ENCODE measurements at regions not wholly inside any gene's neighbourhood (a gene's known extent, or its start where the extent isn't known, plus 50 kb on each side); places are given as distances from the start of the nearest gene placed in this dataset.
"Not testable (repeated sequence)": the region's sequence is repeated elsewhere in the genome, so short reads cannot be mapped to it uniquely, and the experiment has no call there.

DNA sequence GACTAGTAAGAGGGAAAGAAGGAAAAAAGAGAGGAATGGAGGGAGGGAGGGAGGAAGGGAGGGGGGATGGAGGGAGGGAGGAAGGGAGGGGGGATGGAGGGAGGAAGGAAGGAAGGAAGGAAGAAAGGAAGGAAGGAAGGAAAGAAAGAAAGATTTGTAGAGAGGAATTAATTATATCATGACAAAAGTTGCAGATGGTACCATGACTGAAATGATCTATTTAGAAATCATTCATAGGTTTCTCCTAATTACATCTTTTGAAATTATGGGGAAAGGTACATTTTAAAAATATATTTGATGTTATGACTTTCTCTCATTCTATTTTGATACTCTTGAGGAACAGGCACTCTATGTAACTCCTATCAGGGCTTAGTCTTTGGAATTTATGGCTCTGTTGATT is 236.2 kb upstream of the BTG1 start:
- Histone ChIP-seq H3K9me3 (ENCODE audit: low read length) (no peaks in the 10 kb centered on the region), H3K9ac (ENCODE audit: low read length) (no peak overlapping the region), H3K27me3 (ENCODE audit: control insufficient read depth in 1 of 2, insufficient read depth in 2 of 2, low read length in 2 of 2) (no peaks in the 10 kb centered on the region), H3K36me3 (ENCODE audit: insufficient read depth, low read length) (no peaks in the 10 kb centered on the region), H3K27ac (ENCODE audit: low read depth, low read length) (no peak overlapping the region), H3K4me3 (ENCODE audit: low read depth in 1 of 2, low read length in 2 of 2) (no peak overlapping the region), H3K4me1 (ENCODE audit: insufficient read depth, low read length) (no peaks in the 10 kb centered on the region)

DNA sequence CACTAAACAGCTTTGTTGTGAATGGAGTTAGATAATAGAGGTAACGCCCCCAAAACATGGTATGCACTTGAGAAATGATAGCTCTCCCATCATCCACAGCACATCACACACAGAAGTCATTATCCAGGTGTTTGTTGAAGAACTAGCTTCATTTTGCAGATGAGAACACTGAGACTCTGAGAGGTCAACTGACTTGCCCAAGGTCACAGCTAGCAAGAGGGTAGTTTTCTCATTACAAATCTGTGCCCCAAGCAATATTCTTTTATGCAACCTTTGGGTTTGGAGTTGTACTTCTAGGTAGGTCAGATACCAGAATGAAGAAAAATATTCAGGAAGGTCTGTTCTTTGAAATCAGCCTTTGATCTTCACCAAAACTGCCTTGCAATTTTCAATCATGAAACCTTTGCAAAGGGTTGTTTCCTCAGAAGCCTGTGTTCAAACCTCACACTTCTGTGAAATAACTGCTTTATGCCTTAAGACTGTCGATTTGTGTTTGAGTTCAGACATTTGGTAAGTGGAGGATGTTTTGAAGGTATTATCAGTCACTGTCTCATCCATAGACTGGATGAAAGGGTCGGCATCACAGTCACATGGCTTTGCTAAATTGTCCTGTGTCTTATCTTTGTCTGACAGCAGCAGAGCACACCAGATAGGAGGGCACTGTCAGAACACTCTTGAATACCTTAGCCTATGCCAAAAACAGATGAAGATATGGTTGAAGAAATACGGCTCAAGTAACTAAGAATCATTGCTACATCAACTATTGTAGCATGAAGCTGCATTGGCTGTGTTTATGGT is 233.2 kb upstream of the BTG1 start:
- H3K27me3 ChIP-seq (ENCODE audit: control insufficient read depth in 1 of 2, insufficient read depth in 2 of 2, low read length in 2 of 2) = no peaks in the 10 kb centered on the region
- no peak overlapping the region for H3K27ac ChIP-seq (ENCODE audit: low read depth, low read length)
- H3K4me1 ChIP-seq (ENCODE audit: insufficient read depth, low read length) = no peaks in the 10 kb centered on the region
- H3K9me3 ChIP-seq (ENCODE audit: low read length) = no peaks in the 10 kb centered on the region
- H3K4me3 ChIP-seq (ENCODE audit: low read depth in 1 of 2, low read length in 2 of 2) = no peak overlapping the region
- no peaks in the 10 kb centered on the region for H3K36me3 ChIP-seq (ENCODE audit: insufficient read depth, low read length)
- no peak overlapping the region for H3K9ac ChIP-seq (ENCODE audit: low read length)

DNA sequence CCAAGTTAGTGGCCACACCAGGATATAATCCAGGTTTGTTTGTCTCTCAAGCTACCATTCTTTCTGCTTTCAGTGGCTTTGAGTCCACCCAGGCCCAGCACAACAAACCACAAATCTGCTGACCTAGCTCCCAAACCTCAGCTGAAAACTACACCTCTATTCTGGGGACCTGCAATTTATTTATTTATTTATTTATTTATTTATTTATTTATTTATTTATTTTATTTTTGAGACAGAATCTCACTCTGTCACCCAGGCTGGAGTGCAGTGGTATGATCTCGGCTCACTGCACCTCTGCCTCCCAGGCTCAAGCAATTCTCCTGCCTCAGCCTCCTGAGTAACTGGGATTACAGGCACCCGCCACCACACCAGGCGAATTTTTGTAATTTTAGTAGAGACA is 229.9 kb upstream of the BTG1 start:
- H3K4me1 ChIP-seq (ENCODE audit: insufficient read depth, low read length); H3K27me3 ChIP-seq (ENCODE audit: control insufficient read depth in 1 of 2, insufficient read depth in 2 of 2, low read length in 2 of 2); H3K36me3 ChIP-seq (ENCODE audit: insufficient read depth, low read length); H3K4me3 ChIP-seq (ENCODE audit: low read depth in 1 of 2, low read length in 2 of 2); H3K27ac ChIP-seq (ENCODE audit: low read depth, low read length); H3K9me3 ChIP-seq (ENCODE audit: low read length); H3K9ac ChIP-seq (ENCODE audit: low read length): not testable (repeated sequence)

DNA sequence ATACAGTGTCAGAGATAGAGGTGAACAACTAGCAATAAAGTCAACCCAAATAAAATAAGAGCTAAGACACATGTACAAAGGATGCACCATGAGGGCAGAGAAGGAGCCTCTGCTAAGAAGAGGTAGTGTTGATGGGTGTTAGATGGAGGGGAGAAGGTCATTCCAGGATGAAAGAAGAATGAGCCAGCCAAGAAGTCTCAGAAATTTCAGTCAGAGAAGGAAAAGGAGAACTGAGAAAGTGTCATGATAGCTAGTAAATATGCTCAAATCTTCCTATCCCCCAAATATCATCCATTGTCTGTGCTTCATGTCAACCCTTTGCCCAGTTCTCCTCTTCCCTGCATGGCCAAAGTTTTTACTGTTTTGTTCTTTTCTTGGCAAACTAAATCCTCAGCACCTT is 225.2 kb upstream of the BTG1 start:
- Histone ChIP-seq H3K9ac (ENCODE audit: low read length) (no peak overlapping the region), H3K4me3 (ENCODE audit: low read depth in 1 of 2, low read length in 2 of 2) (no peak overlapping the region), H3K4me1 (ENCODE audit: insufficient read depth, low read length) (no peaks in the 10 kb centered on the region), H3K27me3 (ENCODE audit: control insufficient read depth in 1 of 2, insufficient read depth in 2 of 2, low read length in 2 of 2) (no peaks in the 10 kb centered on the region), H3K36me3 (ENCODE audit: insufficient read depth, low read length) (no peaks in the 10 kb centered on the region), H3K9me3 (ENCODE audit: low read length) (no peaks in the 10 kb centered on the region), H3K27ac (ENCODE audit: low read depth, low read length) (no peak overlapping the region)

DNA sequence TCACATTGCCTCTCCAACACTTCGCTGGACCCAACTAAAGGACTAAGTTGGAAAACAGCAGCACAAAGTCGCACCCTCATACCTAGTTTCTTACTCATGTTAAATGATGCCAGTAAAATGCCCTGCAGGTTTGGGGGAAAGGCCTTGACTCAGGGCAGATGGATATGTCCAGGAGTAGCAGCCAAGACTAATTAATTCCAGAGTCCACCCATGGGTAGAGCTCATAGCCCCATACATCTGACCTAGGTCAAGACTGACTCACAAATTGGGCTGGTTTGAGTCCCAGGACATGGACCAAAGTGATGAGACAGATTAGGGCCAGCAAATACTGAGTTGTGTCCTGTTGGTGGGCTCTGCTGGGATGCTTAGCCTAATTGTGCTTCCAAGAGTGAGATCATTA is 224.0 kb upstream of the BTG1 start:
- Histone ChIP-seq H3K27me3 (ENCODE audit: control insufficient read depth in 1 of 2, insufficient read depth in 2 of 2, low read length in 2 of 2) (no peaks in the 10 kb centered on the region), H3K4me1 (ENCODE audit: insufficient read depth, low read length) (no peaks in the 10 kb centered on the region), H3K36me3 (ENCODE audit: insufficient read depth, low read length) (no peaks in the 10 kb centered on the region), H3K4me3 (ENCODE audit: low read depth in 1 of 2, low read length in 2 of 2) (no peak overlapping the region), H3K9me3 (ENCODE audit: low read length) (no peaks in the 10 kb centered on the region), H3K27ac (ENCODE audit: low read depth, low read length) (no peak overlapping the region), H3K9ac (ENCODE audit: low read length) (no peak overlapping the region)

DNA sequence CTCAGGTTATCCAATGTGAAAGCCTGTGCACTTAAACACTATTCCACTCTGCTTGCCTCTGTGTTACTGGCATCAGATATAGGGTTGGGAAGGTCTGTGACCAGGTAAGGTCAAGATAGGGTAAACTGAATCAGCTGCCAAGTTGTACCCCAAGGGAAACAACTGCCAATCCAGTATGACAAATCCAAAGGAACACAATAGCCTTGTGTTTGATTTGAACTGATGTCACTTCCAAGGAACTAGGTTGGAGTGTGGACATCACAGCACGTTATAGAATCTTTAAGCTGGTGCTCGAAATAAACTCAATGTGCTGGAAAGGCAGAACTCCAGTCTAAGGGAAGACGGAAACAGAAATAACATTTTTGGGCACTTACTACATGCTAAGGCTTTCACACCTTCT is 223.4 kb upstream of the BTG1 start:
- Histone ChIP-seq H3K27me3 (ENCODE audit: control insufficient read depth in 1 of 2, insufficient read depth in 2 of 2, low read length in 2 of 2) (no peaks in the 10 kb centered on the region), H3K9ac (ENCODE audit: low read length) (no peak overlapping the region), H3K27ac (ENCODE audit: low read depth, low read length) (no peak overlapping the region), H3K4me1 (ENCODE audit: insufficient read depth, low read length) (peaks cover under 1% of the 10 kb centered on the region), H3K9me3 (ENCODE audit: low read length) (no peaks in the 10 kb centered on the region), H3K4me3 (ENCODE audit: low read depth in 1 of 2, low read length in 2 of 2) (no peak overlapping the region), H3K36me3 (ENCODE audit: insufficient read depth, low read length) (no peaks in the 10 kb centered on the region)

DNA sequence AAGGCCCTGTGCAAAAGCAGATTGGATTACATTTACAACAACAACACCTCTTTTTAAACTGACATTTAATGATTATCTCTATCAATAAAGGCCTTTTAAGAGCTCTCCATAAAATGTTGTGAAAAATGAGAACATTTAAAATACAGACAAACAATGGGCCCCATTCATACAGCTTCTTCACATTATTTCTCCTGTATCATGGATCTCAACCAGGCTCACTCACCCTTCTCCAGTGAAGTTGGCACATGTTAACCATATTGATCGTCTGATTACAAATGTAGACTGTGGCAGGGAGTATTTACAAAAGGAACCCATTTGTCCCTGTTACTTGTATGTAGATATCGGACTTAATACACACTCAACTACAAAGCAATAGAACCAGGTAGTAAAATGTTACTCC is 220.2 kb upstream of the BTG1 start:
- Histone ChIP-seq H3K27me3 (ENCODE audit: control insufficient read depth in 1 of 2, insufficient read depth in 2 of 2, low read length in 2 of 2) (no peaks in the 10 kb centered on the region), H3K4me3 (ENCODE audit: low read depth in 1 of 2, low read length in 2 of 2) (no peak overlapping the region), H3K4me1 (ENCODE audit: insufficient read depth, low read length) (peaks cover 17% of the 10 kb centered on the region), H3K27ac (ENCODE audit: low read depth, low read length) (no peak overlapping the region), H3K36me3 (ENCODE audit: insufficient read depth, low read length) (no peaks in the 10 kb centered on the region), H3K9ac (ENCODE audit: low read length) (no peak overlapping the region), H3K9me3 (ENCODE audit: low read length) (no peaks in the 10 kb centered on the region)

DNA sequence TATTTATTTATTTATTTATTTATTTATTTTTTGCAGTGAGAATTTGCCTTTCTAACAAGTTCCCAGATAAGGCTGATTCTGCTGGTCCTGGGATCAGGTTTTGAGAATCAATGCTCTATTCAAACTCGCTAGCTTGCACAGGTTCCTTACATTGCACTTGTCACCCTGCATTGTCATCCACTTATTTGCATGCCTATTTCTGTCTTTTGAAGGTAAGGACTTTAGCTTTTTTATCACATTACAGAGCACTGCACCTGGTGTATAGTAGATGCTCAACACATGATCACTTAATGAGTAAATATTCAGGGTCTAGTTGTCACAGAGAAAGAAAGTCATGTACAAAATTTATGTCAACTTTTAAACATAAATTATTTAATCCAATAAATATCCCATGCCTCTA is 219.7 kb upstream of the BTG1 start:
- Histone ChIP-seq H3K27ac (ENCODE audit: low read depth, low read length) (no peak overlapping the region), H3K4me3 (ENCODE audit: low read depth in 1 of 2, low read length in 2 of 2) (no peak overlapping the region), H3K36me3 (ENCODE audit: insufficient read depth, low read length) (no peaks in the 10 kb centered on the region), H3K27me3 (ENCODE audit: control insufficient read depth in 1 of 2, insufficient read depth in 2 of 2, low read length in 2 of 2) (no peaks in the 10 kb centered on the region), H3K9me3 (ENCODE audit: low read length) (no peaks in the 10 kb centered on the region), H3K9ac (ENCODE audit: low read length) (no peak overlapping the region), H3K4me1 (ENCODE audit: insufficient read depth, low read length) (peaks cover 17% of the 10 kb centered on the region)

DNA sequence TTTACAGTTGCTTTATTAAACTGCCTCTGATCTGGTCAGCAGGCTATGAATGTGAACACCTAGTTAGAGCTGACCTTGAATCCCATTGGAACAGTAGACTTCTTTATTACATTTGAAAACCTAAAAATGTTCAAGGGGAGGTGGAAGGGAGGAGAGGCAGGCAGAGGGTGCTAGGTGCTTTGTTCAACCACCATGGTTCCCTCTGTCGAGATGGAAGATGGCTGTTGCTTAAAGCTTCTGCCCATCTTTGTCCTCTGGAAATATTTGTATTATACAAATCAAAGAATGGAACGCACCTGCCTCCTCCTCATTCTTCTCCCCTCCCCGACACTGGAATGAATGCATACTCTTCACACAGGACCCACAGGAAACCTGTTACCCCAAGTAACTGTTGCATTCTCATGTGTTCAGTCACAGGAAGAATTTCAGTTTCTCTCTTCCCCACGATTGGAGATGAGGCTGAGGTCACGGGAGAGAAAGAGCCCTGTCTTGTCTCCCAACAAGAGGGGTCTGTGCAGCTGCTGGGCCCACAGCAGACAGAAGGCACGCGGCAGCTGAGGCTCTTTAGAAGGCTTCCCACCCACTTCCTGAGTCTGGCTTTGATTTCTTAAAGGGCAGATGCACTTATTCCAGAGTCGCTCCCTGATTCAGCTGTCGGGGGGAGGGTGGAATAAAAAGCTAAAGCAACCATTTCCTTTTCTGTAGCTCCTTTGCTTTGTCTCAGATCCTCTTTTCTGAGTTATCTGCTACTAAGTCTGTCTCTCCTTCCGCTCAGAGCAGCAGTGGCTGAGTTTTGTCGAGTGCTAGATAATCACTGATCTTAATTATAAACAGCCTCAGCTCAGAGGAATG is 217.9 kb upstream of the BTG1 start:
- H3K36me3 ChIP-seq (ENCODE audit: insufficient read depth, low read length) = no peaks in the 10 kb centered on the region
- H3K27me3 ChIP-seq (ENCODE audit: control insufficient read depth in 1 of 2, insufficient read depth in 2 of 2, low read length in 2 of 2) = no peaks in the 10 kb centered on the region
- H3K4me3 ChIP-seq (ENCODE audit: low read depth in 1 of 2, low read length in 2 of 2) = peak overlapping the region in 1 of 2 donors; percentile 29
- peaks cover 17% of the 10 kb centered on the region for H3K4me1 ChIP-seq (ENCODE audit: insufficient read depth, low read length)
- H3K27ac ChIP-seq (ENCODE audit: low read depth, low read length) = no peak overlapping the region
- H3K9me3 ChIP-seq (ENCODE audit: low read length) = no peaks in the 10 kb centered on the region
- no peak overlapping the region for H3K9ac ChIP-seq (ENCODE audit: low read length)

DNA sequence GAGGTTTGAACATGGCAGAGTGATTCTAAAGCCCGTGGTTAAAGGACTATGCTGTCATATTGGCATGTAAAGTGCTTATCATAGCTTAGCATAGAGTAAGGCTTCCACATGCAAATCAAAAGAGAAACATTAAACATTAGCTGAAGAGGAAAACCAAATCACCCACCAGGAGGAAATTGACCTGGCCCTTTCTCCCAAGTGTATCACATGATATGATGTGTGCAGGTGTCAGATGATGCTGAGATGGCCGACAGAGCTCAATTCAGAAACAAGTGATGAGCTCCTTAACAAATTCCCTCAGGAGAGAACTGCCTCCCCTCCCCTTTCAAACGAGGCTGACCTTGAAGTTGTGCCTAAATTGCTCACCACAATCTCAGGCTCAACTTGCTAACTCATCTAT is 217.1 kb upstream of the BTG1 start:
- Histone ChIP-seq H3K27ac (ENCODE audit: low read depth, low read length) (no peak overlapping the region), H3K4me1 (ENCODE audit: insufficient read depth, low read length) (peaks cover 17% of the 10 kb centered on the region), H3K4me3 (ENCODE audit: low read depth in 1 of 2, low read length in 2 of 2) (no peak overlapping the region), H3K27me3 (ENCODE audit: control insufficient read depth in 1 of 2, insufficient read depth in 2 of 2, low read length in 2 of 2) (no peaks in the 10 kb centered on the region), H3K9me3 (ENCODE audit: low read length) (no peaks in the 10 kb centered on the region), H3K9ac (ENCODE audit: low read length) (no peak overlapping the region), H3K36me3 (ENCODE audit: insufficient read depth, low read length) (no peaks in the 10 kb centered on the region)

DNA sequence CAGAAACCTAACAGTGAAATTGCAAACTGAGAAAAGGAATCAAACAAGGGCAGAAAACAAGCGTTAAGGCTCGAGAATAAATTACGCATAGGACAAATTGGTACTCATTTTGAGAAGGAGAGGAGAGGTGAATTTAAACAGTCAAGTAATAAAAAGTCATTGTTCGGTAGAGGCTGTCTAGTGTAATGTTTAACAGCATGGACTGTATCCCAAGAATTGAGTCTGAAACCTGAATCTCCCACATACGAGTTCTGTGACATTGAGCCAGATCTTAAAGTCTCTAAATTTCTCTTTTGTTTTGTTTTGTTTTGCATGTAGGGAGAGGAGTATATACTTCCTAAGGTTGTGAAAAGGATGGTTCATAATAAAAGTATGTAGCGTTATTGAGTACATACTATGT is 216.5 kb upstream of the BTG1 start:
- H3K9me3 ChIP-seq (ENCODE audit: low read length) = no peaks in the 10 kb centered on the region
- H3K4me3 ChIP-seq (ENCODE audit: low read depth in 1 of 2, low read length in 2 of 2) = no peak overlapping the region
- H3K27ac ChIP-seq (ENCODE audit: low read depth, low read length) = no peak overlapping the region
- no peaks in the 10 kb centered on the region for H3K36me3 ChIP-seq (ENCODE audit: insufficient read depth, low read length)
- no peak overlapping the region for H3K9ac ChIP-seq (ENCODE audit: low read length)
- H3K4me1 ChIP-seq (ENCODE audit: insufficient read depth, low read length) = peaks cover 17% of the 10 kb centered on the region
- no peaks in the 10 kb centered on the region for H3K27me3 ChIP-seq (ENCODE audit: control insufficient read depth in 1 of 2, insufficient read depth in 2 of 2, low read length in 2 of 2)

Measured in muscle layer of colon (tissue), 2 donors.